HUES6 (cell line): ENCODE measurements at regions not wholly inside any gene's neighbourhood (a gene's known extent, or its start where the extent isn't known, plus 50 kb on each side); places are given as distances from the start of the nearest gene placed in this dataset.

Source experiments
- H3K27ac ChIP-seq: 2 replicates; pipeline ENCODE4 v1.7.0; 2013; ENCODE audit warnings: low read depth, mild to moderate bottlenecking, low read length, inconsistent platforms
- H3K27me3 ChIP-seq: 2 replicates; pipeline ENCODE4 v1.6.1; 2013; ENCODE audit warnings: low read length; ENCODE audit not compliant: control insufficient read depth, insufficient read depth
- H3K36me3 ChIP-seq: 2 replicates; pipeline ENCODE4 v1.6.1; 2013; ENCODE audit warnings: low read length; ENCODE audit not compliant: control insufficient read depth, insufficient read depth
- H3K4me1 ChIP-seq: 2 replicates; pipeline ENCODE4 v1.6.1; 2013; ENCODE audit warnings: low read length; ENCODE audit not compliant: control insufficient read depth, insufficient read depth
- H3K4me3 ChIP-seq: 2 replicates; pipeline ENCODE4 v1.5.1; 2013; ENCODE audit warnings: low read depth, low read length
- H3K9ac ChIP-seq: one replicate; pipeline ENCODE4 v1.6.1; 2013; ENCODE audit warnings: mild to moderate bottlenecking, low read length
- H3K9me3 ChIP-seq: 2 replicates; pipeline ENCODE4 v1.6.1; 2013; ENCODE audit warnings: low read depth, low read length; ENCODE audit not compliant: control insufficient read depth, insufficient read depth

DNA sequence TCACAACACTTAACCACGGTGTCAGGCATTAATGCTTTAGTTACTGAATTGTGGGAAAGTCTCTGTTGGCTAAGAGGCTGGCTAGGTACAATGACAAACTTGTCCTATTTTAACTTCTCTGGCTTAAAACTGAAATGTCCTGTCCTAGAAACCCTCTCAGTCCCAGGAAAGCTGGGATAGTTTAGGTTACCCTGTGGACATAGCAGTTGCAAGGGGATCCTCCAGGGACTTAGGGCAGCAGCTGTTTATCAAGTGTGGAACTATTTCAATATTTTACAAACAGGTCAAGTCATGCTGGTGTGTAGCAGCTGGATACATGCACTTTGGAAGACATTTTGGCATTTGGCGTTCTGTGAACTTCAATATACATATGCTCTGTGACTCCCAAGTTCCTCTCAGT lies 95.0 kb upstream of the ARRDC3 start:
- H3K4me1 ChIP-seq = no peaks in the 10 kb centered on the region
- no peaks in the 10 kb centered on the region for H3K27me3 ChIP-seq
- no peaks in the 10 kb centered on the region for H3K9me3 ChIP-seq
- H3K9ac ChIP-seq = no peak overlapping the region
- no peaks in the 10 kb centered on the region for H3K36me3 ChIP-seq
- no peak overlapping the region for H3K4me3 ChIP-seq
- no peak overlapping the region for H3K27ac ChIP-seq

- H3K4me3 ChIP-seq = no peak overlapping the region
- no peaks in the 10 kb centered on the region for H3K4me1 ChIP-seq
- no peak overlapping the region for H3K27ac ChIP-seq
- no peak overlapping the region for H3K9ac ChIP-seq
- no peaks in the 10 kb centered on the region for H3K9me3 ChIP-seq
- no peaks in the 10 kb centered on the region for H3K27me3 ChIP-seq
- no peaks in the 10 kb centered on the region for H3K36me3 ChIP-seq
Measured at GRCh38 chr5:91477408-91477807, 94.3 kb upstream of the ARRDC3 start.

GRCh38 chr5:91474201-91474600 lies 91.1 kb upstream of the ARRDC3 start:
- Histone ChIP-seq H3K9me3 (no peaks in the 10 kb centered on the region), H3K27me3 (no peaks in the 10 kb centered on the region), H3K4me3 (no peak overlapping the region), H3K9ac (no peak overlapping the region), H3K4me1 (no peaks in the 10 kb centered on the region), H3K36me3 (no peaks in the 10 kb centered on the region), H3K27ac (no peak overlapping the region)

DNA sequence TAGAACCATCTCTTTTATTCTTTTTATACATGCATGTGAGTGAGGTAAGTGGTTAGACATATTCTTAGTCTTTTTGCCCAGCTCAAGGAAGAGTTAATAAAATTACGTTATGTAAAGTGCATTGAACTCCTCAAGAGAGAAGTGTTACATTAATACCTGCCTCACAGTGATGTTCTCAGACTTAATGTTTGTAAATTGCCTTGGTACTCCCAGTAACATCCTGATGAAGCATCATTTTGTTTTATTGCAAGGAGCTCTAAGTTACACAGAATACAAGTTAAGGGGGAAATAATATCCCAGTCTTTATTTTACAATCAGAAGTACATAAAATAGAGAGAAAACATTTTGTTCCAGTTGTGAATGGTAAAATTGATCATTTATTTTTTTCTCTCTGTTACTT lies 89.5 kb upstream of the ARRDC3 start:
- no peak overlapping the region for H3K4me3 ChIP-seq
- no peaks in the 10 kb centered on the region for H3K36me3 ChIP-seq

DNA sequence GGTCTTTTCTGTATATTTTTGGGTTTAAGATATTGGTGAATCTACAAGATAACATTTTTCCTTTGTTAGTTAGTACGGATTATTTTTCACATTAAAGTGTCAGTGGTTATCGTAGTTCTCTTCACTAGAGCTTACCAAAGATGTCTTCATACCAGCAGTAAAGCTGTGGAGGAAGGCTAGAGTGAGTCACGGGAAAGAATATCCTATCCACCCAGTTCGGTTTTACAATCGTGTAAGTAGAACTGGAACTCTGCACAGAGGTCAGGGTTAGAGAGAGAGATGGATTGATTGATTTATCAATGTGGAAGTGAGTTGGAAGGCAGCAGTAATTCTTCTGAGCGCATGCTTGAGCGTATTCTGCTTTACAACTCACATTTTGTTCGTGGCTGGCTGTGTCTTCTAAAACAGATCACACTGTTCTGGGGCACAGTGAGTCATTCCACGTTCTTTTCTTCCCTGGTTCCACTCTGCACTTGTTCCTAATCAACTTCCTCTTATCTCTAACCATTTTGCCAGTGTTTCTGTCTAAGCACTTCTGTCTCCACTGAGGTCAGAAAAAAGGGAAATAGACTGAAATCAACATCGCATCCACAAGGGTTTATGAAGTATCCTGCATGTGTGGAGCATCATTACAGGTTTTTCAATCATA lies 86.5 kb upstream of the ARRDC3 start:
- Histone ChIP-seq H3K4me3 (no peak overlapping the region), H3K9ac (no peak overlapping the region), H3K27me3 (no peaks in the 10 kb centered on the region), H3K27ac (no peak overlapping the region), H3K36me3 (no peaks in the 10 kb centered on the region), H3K4me1 (no peaks in the 10 kb centered on the region), H3K9me3 (no peaks in the 10 kb centered on the region)

More for the DNA sequence above, 89.5 kb upstream of the ARRDC3 start:
- Histone ChIP-seq H3K4me1 (no peaks in the 10 kb centered on the region), H3K9ac (no peak overlapping the region), H3K27ac (no peak overlapping the region), H3K9me3 (no peaks in the 10 kb centered on the region), H3K27me3 (no peaks in the 10 kb centered on the region)

GRCh38 chr5:91468651-91469422 lies 85.7 kb upstream of the ARRDC3 start:
- Histone ChIP-seq H3K27ac (no peak overlapping the region), H3K9me3 (no peaks in the 10 kb centered on the region), H3K27me3 (no peaks in the 10 kb centered on the region), H3K4me3 (no peak overlapping the region), H3K9ac (no peak overlapping the region), H3K4me1 (no peaks in the 10 kb centered on the region), H3K36me3 (no peaks in the 10 kb centered on the region)

GRCh38 chr5:91464886-91465646 lies 81.9 kb upstream of the ARRDC3 start:
- no peaks in the 10 kb centered on the region for H3K4me1 ChIP-seq
- H3K9me3 ChIP-seq = no peaks in the 10 kb centered on the region
- no peaks in the 10 kb centered on the region for H3K36me3 ChIP-seq
- no peaks in the 10 kb centered on the region for H3K27me3 ChIP-seq
- no peak overlapping the region for H3K4me3 ChIP-seq
- no peak overlapping the region for H3K9ac ChIP-seq
- no peak overlapping the region for H3K27ac ChIP-seq

GRCh38 chr5:91457681-91458058 lies 74.6 kb upstream of the ARRDC3 start:
- Histone ChIP-seq H3K4me3 (no peak overlapping the region), H3K4me1 (peaks cover 21% of the 10 kb centered on the region), H3K36me3 (no peaks in the 10 kb centered on the region), H3K9ac (no peak overlapping the region), H3K27ac (no peak overlapping the region), H3K27me3 (no peaks in the 10 kb centered on the region), H3K9me3 (peaks cover 4% of the 10 kb centered on the region; the same call in 1 of the 2 replicates)

DNA sequence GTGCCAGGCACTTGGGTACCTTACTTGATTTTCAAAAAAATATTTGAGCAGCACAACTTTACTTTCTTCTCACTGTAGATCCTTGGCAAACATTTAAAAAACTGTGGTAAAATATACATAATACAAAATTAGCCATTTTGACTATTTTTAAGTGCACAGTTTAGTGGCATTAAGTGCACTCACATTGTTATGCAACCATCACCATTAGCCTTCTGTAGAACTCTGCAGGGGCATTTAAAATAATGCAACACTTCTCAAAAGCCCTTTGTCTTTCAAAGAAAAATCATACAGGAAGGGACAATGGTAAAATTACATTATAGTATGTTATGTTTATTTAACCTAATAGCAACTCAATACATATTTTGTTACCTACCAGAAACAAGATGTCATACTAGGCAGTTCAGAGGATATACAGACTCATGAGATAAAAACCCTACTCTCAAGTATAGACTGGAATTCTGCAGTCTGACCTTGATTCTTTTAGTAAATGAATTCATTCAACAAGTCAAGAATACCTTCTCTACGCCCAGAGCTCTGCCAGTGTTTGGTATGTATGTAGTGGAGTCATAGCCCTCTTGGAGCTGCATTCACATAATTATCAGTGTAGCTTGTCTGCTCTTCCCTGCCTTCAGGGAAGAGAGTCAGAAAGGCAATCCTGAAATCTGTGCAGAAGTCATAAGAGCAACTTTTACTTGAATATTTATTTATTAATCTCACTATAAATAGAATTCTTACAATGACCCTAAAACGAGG lies 74.0 kb upstream of the ARRDC3 start:
- Histone ChIP-seq H3K9me3 (peaks cover 4% of the 10 kb centered on the region; the same call in 1 of the 2 replicates), H3K9ac (no peak overlapping the region), H3K36me3 (no peaks in the 10 kb centered on the region), H3K4me3 (0 out of 2 replicates have a peak overlapping the region, but pooled peaks have one; percentile 15), H3K4me1 (peaks cover 21% of the 10 kb centered on the region), H3K27ac (peak overlapping the region; percentile 13), H3K27me3 (no peaks in the 10 kb centered on the region)

DNA sequence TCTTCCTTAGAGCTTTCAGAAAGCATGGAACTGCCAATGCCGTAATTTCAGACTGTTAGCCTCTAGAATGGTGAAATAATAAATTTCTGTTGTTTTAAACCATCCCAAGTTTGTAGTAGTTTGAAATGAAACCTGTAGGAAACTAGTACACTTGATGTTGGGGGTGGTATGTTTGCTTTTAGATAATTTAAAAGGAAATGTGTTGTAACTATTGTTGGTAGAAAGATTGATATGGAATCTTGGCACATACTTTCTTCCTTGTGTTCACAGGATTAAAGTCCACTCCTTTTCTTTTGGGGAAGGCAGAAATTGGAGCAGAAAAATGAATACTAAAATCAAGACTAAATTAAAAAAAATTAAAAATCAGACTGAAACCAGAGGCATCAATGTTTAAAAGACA lies 66.0 kb upstream of the ARRDC3 start:
- no peak overlapping the region for H3K27ac ChIP-seq
- no peak overlapping the region for H3K9ac ChIP-seq
- H3K27me3 ChIP-seq = no peaks in the 10 kb centered on the region
- no peaks in the 10 kb centered on the region for H3K9me3 ChIP-seq
- H3K36me3 ChIP-seq = no peaks in the 10 kb centered on the region
- H3K4me1 ChIP-seq = peaks cover under 1% of the 10 kb centered on the region; the same call in 1 of the 2 replicates
- no peak overlapping the region for H3K4me3 ChIP-seq
